GM19328 (cell line): ENCODE measurements at regions not wholly inside any gene's neighbourhood (a gene's known extent, or its start where the extent isn't known, plus 50 kb on each side); places are given as distances from the start of the nearest gene placed in this dataset.
"Not testable (repeated sequence)": the region's sequence is repeated elsewhere in the genome, so short reads cannot be mapped to it uniquely, and the experiment has no call there.

Experiments
- ATAC-seq: cut with Tn5 transposase; IDR thresholded peaks from one replicate; pipeline ENCODE4 v1.9.1; 2021; ENCODE audit warnings: mild to moderate bottlenecking, moderate library complexity; ENCODE audit not compliant: unreplicated experiment

- ATAC-seq = no peak
Measured at GRCh38 chr5:29238115-29238514, 1955.4 kb upstream of the CDH6 start.

GRCh38 chr5:29231154-29231553 is 1962.3 kb upstream of the CDH6 start:
- no peak for ATAC-seq

- ATAC-seq = no peak
Measured at GRCh38 chr5:29230591-29230990, 1962.9 kb upstream of the CDH6 start.

DNA sequence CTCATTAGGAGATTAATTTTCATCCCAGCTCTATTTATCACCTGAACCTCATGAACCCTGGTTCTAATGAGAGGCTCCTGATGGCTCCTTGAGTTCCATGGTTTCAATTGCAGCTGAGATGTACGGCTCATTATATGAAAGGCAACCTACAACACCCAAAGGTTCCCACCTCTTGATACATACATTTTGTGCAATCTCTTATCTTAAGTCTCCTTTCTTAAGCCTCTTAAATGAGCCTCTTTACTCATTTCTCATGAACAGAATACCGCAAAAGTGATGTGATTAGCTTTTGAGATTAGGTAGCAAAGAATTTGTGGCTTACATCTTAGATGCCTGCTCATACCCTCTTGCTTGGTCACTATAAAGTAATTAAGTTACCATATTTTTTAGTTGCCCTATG is 1964.0 kb upstream of the CDH6 start:
- ATAC-seq = no peak

- no peak for ATAC-seq
Measured at GRCh38 chr5:29218138-29218537, 1975.3 kb upstream of the CDH6 start.

DNA sequence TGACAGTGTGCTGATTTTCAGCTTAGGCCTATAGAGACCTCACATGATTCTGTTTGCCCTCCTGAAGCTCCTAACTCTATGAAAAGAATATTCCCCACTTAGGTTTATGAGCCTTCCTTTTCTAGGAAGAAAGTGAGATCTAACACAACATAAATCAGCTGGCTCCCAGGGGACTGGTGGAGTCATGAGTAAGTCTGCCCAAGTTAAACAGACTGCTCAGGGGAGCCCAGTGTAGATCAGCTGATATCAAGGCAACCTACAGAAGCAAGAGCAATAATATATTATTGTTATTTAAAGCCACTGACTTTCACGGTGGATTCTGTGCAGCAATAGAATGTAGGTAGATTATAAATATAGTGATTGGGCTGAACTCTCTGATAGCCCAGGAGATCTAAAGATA is 1978.6 kb upstream of the CDH6 start:
- ATAC-seq = no peak

DNA sequence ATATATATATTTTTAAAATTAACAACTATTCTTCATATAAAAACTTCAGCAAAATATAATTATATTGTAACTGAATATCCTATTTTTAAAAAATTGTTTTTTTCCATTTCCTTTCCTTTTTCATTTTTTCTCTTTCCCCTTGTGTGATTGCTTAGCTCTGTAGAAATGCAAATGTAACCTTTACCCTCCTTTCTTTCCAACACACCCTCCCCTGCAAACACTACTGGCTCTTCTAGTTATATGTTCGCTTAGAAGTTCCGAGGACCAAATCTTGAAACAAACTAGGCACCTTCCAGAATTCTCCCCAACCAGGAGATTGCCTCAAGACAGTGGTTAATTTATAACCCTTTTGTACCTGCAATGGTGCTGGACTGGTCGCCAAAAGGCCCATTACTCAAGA is 1980.0 kb upstream of the CDH6 start:
- ATAC-seq = no peak

DNA sequence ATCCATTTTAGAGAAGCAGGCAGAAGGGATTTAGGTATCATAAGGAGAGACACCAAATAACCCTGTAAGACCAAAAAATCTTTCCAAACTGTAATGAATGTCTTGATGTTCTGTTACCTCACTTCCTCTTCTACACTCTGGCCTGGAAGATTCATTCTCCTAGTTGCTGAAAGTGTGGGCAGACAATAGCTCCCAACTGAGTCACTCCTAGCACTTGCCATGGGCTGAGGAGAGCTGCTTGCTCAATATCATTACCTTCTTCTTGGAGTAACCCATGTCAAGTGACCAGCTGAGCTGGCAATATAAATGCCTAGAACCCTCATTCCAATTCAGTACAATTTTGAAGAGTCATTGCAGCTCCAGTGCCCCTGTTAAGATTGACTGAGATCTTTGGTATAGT is 1985.5 kb upstream of the CDH6 start:
- ATAC-seq = no peak

DNA sequence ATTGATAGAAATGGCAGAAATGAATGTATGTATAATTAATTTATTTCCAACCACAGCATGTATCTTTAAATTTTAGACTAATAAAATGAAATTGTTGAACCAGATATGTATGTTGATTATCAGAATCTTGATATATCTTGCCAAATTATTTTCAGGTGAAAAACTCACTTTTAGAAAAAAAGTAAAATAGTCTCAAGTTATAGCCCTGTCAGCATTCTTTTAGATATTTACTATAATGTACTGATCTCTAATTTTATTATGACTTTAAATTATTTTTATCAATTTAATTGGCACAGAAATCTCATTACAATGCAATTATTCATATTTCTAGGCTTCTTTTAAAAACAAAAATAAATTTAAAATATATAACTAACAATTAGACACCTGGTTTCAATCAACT is 1990.4 kb upstream of the CDH6 start:
- no peak for ATAC-seq

GRCh38 chr5:29197631-29198454 is 1995.6 kb upstream of the CDH6 start:
- ATAC-seq = no peak

- no peak for ATAC-seq
Measured at GRCh38 chr5:29193972-29194371, 1999.5 kb upstream of the CDH6 start.

- not testable (repeated sequence) for ATAC-seq
Measured at GRCh38 chr5:29191269-29192048, 2002.0 kb upstream of the CDH6 start.

- not testable (repeated sequence) for ATAC-seq
Measured at GRCh38 chr5:29190398-29190797, 2003.1 kb upstream of the CDH6 start.

DNA sequence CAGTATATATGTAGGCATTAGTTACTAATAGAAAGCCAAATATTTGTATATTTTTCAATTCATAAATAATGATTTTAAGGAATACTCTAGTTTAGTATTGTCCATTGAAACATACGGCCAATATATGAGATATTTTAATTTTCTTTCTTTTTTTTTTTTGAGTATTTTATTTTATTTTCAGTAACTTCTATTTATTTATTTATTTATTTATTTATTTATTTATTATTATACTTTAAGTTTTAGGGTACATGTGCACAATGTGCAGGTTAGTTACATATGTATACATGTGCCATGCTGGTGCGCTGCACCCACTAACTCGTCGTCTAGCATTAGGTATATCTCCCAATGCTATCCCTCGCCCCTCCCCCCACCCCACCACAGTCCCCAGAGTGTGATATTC is 2007.1 kb upstream of the CDH6 start:
- ATAC-seq = not testable (repeated sequence)

GRCh38 chr5:29185558-29185957 is 2007.9 kb upstream of the CDH6 start:
- ATAC-seq = no peak

DNA sequence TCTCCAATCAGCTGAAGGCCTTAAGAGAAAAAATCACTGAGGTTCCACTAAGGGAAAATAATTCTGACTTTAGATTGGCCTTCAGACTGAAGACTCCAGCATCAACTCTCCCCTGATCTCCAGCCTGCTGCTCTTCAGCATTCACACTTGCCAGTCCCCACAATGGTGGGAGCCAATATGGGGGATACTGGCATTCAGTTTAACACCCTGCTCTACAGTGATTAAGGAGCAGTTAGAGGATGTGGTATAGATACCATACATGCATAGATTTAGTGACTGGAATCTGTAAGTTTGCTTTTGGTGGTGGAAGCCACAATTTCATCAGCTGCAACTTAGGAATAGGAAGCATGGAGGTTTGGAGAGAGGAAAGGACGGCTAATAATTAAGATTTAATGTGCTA is 2017.7 kb upstream of the CDH6 start:
- no peak for ATAC-seq

DNA sequence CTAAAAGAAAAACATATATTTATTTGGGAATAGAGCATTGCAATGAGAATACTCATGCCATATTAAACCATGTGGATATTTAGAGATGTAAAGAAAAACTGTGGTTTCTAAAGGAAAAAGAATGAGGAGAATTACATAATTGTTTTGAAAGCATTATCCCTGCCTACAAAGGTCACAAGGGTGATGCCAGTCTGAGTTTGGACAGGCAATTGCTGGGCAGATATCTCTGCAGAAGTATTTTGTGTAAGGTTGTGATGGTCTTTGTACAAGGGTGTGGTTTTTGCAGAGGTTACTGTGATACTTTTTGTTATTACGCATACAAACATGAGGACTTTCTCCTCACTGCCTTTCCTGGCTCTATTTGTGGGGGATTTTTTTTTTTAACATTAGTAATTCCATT is 2022.9 kb upstream of the CDH6 start:
- no peak for ATAC-seq

DNA sequence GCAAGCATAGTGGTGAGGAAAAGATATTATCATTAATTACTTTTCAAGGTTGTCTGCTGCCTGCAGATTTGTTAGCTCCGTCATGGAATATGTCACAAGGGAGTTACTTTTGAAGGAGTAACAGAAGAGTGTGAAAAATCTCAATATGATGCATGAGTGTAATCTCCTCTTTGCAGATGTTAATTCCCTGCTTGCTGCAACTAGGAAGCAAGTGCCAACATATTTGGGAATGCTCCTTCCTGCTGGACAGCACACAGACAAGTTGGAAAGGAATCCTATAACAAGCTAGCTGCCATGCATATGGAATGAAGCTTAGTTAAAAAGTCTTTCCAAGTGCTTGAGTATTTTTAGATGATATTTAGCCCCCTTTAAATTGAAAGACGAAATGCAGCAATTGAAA is 2023.6 kb upstream of the CDH6 start:
- ATAC-seq = no peak

DNA sequence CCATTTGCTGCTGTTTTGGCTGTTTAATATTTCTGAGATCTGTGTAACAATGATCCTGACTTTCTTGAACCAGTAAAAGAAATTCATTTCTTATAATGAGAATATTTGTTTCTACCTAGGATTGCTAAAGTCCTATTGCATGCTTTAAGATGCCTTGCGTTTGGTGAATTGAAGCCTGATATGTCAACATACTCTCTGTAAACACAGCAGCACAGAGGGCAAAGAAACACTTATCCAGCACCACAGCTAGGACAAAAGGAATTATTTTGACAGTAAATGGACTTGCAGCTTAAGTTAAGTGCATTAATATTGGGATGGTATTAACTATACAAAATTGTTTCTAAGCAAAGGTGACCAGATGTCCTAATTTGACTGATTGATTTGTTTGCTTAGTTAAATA is 2031.2 kb upstream of the CDH6 start:
- no peak for ATAC-seq

- ATAC-seq = no peak
Measured at GRCh38 chr5:29161399-29162291, 2031.8 kb upstream of the CDH6 start.

GRCh38 chr5:29157975-29158374 is 2035.5 kb upstream of the CDH6 start:
- no peak for ATAC-seq
